Body of pancreas (tissue), 4 donors: ENCODE measurements at regions not wholly inside any gene's neighbourhood (a gene's known extent, or its start where the extent isn't known, plus 50 kb on each side); places are given as distances from the start of the nearest gene placed in this dataset.

Experiments used
- ATAC-seq: fragments of 150-250 bp; one replicate; pipeline ENCODE4 v1.9.1; 2016
- DNase-seq, 4 donors: peaks; one replicate each; pipeline ENCODE4 v3.0.0-alpha.2; 2019
- H3K27ac ChIP-seq, 4 donors: fragments of 200-600 bp; sonication (generic); 1 replicate in 3 of 4; 2 replicates in 1 of 4; pipeline versions ENCODE4 v1.5.1 to v1.6.1; 2016 to 2019; ENCODE audit warnings: mild to moderate bottlenecking in 1 of 4, mixed read lengths in 1 of 4, moderate library complexity in 1 of 4
- H3K27me3 ChIP-seq, 2 donors: fragments of 200-600 bp; sonication (generic); one replicate each; pipeline ENCODE4 v1.6.0; 2016; ENCODE audit warnings: mild to moderate bottlenecking in 1 of 2
- H3K36me3 ChIP-seq, 2 donors: fragments of 200-600 bp; sonication (generic); replicated peaks in 1 of 2; 2 replicates each; pipeline ENCODE4 v1.5.1; 2016; ENCODE audit warnings: low read depth in 2 of 2; ENCODE audit not compliant: insufficient read depth in 1 of 2
- H3K4me1 ChIP-seq: fragments of 200-600 bp; sonication (generic); one replicate; pipeline ENCODE4 v1.6.0; 2016
- H3K4me3 ChIP-seq, 2 donors: fragments of 200-600 bp; sonication (generic); 1 replicate in 1 of 2; 2 replicates in 1 of 2; pipeline ENCODE4 v1.5.1; 2016 to 2019
- H3K9me3 ChIP-seq, 3 donors: fragments of 200-600 bp; sonication (generic); 1 replicate in 2 of 3; 2 replicates in 1 of 3; pipeline ENCODE4 v1.5.1; 2016
- POLR2A ChIP-seq, 3 donors: fragments of 450-650 bp; IDR thresholded peaks; one replicate each; pipeline ENCODE4 v1.6.1; 2016; ENCODE audit warnings: antibody characterized with exemption in 3 of 3, mild to moderate bottlenecking in 2 of 3
- WGBS, 2 donors: methylation state at CpG; one replicate each; pipeline ENCODE4 v1.1.5; 2017; 5-methylcytosine and 5-hydroxymethylcytosine counted together
- intact Hi-C: fragments of 100-400 bp; cut with DNase I; formaldehyde crosslinking; loops from one replicate; pipeline ENCODE4 v1.15.1; 2023
- TF ChIP-seq, protein P1 (sequence below), 7 experiments: fragments of 450-650 bp in 4 of 7; fragments of 200-600 bp in 3 of 7; sonication (generic) in 3 of 7; IDR thresholded peaks; one replicate each; pipeline ENCODE4 v1.5.1; 2016 to 2019; ENCODE audit warnings: antibody characterized with exemption in 7 of 7

DNA sequence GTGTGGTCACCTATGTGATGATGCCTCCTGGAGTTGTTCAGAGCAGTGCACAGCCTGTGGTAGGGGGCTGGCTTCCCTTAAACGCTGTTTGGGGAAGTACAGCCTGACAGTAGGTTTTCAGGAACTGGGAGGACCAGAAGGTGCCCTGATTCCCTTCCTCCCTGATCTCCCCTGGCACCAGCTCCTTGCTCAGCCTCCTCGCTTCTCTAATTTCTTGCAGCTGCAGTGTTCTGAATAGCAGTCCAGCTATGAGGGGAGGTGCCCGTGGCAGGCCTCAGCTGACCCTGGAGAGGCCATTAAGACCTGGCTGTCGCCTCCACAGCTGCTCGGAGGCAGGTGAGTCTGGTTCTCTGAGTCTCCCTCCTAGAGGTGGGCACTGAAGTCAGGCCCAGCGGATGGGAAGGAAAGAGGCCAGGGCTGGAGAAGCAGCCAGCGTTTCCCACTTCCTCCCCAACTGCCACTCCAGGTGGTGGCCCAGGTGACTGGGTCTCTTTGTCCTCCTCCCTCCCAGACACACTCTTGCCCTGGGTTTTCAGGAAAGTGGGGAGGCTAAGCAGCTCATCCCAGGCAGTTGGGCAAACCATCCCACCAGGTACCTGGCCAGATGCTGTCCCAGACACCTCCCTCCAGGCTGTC, 52.0 kb upstream of the RPL11 start:
- Histone ChIP-seq H3K36me3 (no peaks in the 10 kb centered on the region), H3K27me3 (no peaks in the 10 kb centered on the region), H3K9me3 (no peaks in the 10 kb centered on the region), H3K4me1 (peaks cover 4% of the 10 kb centered on the region), H3K27ac (no peak overlapping the region), H3K4me3 (no peak overlapping the region)
- intact Hi-C loops = loop anchor here (2.0 kb wide), 1 partner anchor 95 kb away; no protein-coding TSS in a partner anchor
- WGBS, 2 donors = 67 to 71% methylated on average over 2 to 7 of the region's 7 CpGs
- ATAC-seq (no peak), DNase-seq (no peak)
- TF ChIP-seq POLR2A (IDR thresholded peaks at IDR 0.05) = no peak
- TF ChIP-seq, protein P1, sequence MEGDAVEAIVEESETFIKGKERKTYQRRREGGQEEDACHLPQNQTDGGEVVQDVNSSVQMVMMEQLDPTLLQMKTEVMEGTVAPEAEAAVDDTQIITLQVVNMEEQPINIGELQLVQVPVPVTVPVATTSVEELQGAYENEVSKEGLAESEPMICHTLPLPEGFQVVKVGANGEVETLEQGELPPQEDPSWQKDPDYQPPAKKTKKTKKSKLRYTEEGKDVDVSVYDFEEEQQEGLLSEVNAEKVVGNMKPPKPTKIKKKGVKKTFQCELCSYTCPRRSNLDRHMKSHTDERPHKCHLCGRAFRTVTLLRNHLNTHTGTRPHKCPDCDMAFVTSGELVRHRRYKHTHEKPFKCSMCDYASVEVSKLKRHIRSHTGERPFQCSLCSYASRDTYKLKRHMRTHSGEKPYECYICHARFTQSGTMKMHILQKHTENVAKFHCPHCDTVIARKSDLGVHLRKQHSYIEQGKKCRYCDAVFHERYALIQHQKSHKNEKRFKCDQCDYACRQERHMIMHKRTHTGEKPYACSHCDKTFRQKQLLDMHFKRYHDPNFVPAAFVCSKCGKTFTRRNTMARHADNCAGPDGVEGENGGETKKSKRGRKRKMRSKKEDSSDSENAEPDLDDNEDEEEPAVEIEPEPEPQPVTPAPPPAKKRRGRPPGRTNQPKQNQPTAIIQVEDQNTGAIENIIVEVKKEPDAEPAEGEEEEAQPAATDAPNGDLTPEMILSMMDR (IDR thresholded peaks at IDR 0.05) = no peak

- WGBS, 2 donors = 35 to 44% methylated on average over 5 of the region's 5 CpGs
- no peak for ATAC-seq
- Histone ChIP-seq H3K4me3 (no peak overlapping the region), H3K4me1 (peaks cover 4% of the 10 kb centered on the region), H3K36me3 (no peaks in the 10 kb centered on the region), H3K27ac (no peak overlapping the region), H3K9me3 (no peaks in the 10 kb centered on the region), H3K27me3 (no peaks in the 10 kb centered on the region)
- peak in 2 of 4 donors; percentile 20 to 27 for DNase-seq
- TF ChIP-seq, protein P1 (IDR thresholded peaks at IDR 0.05) = no peak
- no peak for TF ChIP-seq POLR2A (IDR thresholded peaks at IDR 0.05)
- intact Hi-C loops = loop anchor here (2.0 kb wide), 1 partner anchor 94 kb away; no protein-coding TSS in a partner anchor
Measured at GRCh38 chr1:23638786-23639241, 52.8 kb upstream of the RPL11 start.

DNA sequence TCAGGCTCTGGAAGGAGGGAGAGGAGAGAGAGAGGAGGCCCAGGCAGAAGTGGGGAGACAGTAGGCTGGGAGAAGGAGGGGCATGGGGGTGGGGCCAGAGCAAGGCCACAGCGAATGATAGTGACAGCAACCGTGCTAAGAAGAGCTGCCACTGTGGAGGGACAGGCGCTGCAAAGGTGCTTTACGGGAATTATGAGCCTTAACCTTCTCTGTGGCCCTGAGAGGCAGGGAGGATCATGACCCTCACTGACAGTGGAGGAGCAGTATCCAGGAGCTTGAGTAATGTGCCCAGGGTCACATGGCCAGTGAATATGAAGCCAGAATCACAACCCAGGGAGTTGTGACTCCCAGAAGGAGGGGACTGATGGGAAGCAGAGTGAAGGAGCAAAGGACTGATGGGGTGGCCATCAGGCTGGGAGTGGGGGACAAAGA, 53.4 kb upstream of the RPL11 start:
- WGBS, 2 donors = 55 to 60% methylated on average over 4 of the region's 4 CpGs
- H3K4me1 ChIP-seq = peaks cover 4% of the 10 kb centered on the region
- ATAC-seq (no peak), DNase-seq (no peak)
- H3K9me3 ChIP-seq = no peaks in the 10 kb centered on the region
- no peak for TF ChIP-seq POLR2A (IDR thresholded peaks at IDR 0.05)
- TF ChIP-seq, protein P1 (IDR thresholded peaks at IDR 0.05) = no peak
- no peaks in the 10 kb centered on the region for H3K36me3 ChIP-seq
- intact Hi-C loops = loop anchor here (2.0 kb wide), 1 partner anchor 93 kb away; no protein-coding TSS in a partner anchor
- H3K27ac ChIP-seq = no peak overlapping the region
- H3K4me3 ChIP-seq = no peak overlapping the region
- H3K27me3 ChIP-seq = no peaks in the 10 kb centered on the region

- WGBS, 2 donors = 90 to 97% methylated on average over 7 of the region's 7 CpGs
- intact Hi-C loops = no loop called here
Measured at GRCh38 chr1:23636009-23636408, 55.6 kb upstream of the RPL11 start.

More at GRCh38 chr1:23636009-23636408, 55.6 kb upstream of the RPL11 start:
- H3K4me1 ChIP-seq = peaks cover 4% of the 10 kb centered on the region
- ATAC-seq (no peak), DNase-seq (no peak)
- TF ChIP-seq, protein P1 (IDR thresholded peaks at IDR 0.05) = no peak
- no peak for TF ChIP-seq POLR2A (IDR thresholded peaks at IDR 0.05)
- no peak overlapping the region for H3K4me3 ChIP-seq
- no peaks in the 10 kb centered on the region for H3K27me3 ChIP-seq
- no peaks in the 10 kb centered on the region for H3K9me3 ChIP-seq
- H3K27ac ChIP-seq = no peak overlapping the region
- H3K36me3 ChIP-seq = no peaks in the 10 kb centered on the region
